Lower lobe of right lung (tissue), 2 donors: ENCODE measurements at regions not wholly inside any gene's neighbourhood (a gene's known extent, or its start where the extent isn't known, plus 50 kb on each side); places are given as distances from the start of the nearest gene placed in this dataset.

Experiments used
- ATAC-seq, 2 donors: fragments of 200-7000 bp; cut with Tn5 transposase; one replicate each; pipeline ENCODE4 v1.9.1; 2020 to 2022; ENCODE audit warnings: mild to moderate bottlenecking in 2 of 2, moderate library complexity in 2 of 2
- DNase-seq: peaks from one replicate; pipeline ENCODE4 v3.0.0-alpha.2; 2020
- H3K27ac ChIP-seq: fragments of 200-600 bp; one replicate; pipeline ENCODE4 v1.8.0; 2022
- H3K27me3 ChIP-seq: fragments of 200-600 bp; one replicate; pipeline ENCODE4 v1.8.0; 2022; ENCODE audit warnings: low read depth
- H3K36me3 ChIP-seq: fragments of 200-600 bp; one replicate; pipeline ENCODE4 v1.8.0; 2022; ENCODE audit warnings: mild to moderate bottlenecking
- H3K4me1 ChIP-seq: fragments of 200-600 bp; one replicate; pipeline ENCODE4 v1.8.0; 2022
- H3K4me3 ChIP-seq: fragments of 200-600 bp; one replicate; pipeline ENCODE4 v1.8.0; 2022; ENCODE audit warnings: mild to moderate bottlenecking
- H3K9me3 ChIP-seq: fragments of 200-600 bp; one replicate; pipeline ENCODE4 v1.8.0; 2022
- CTCF ChIP-seq: fragments of 200-600 bp; IDR thresholded peaks from one replicate; pipeline ENCODE4 v1.8.0; 2022; ENCODE audit warnings: antibody characterized with exemption, mild to moderate bottlenecking
- intact Hi-C: fragments of 100-400 bp; cut with DNase I; formaldehyde crosslinking; loops from one replicate; pipeline ENCODE4 v1.11.0; 2022
- donor health status: DM: no; HTN: yes; CAD: no; lungs with severe emphysema.

- H3K36me3 ChIP-seq = no peaks in the 10 kb centered on the region
- DNase-seq = no peak
- ATAC-seq = no peak
- H3K27ac ChIP-seq = no peak overlapping the region
- no peaks in the 10 kb centered on the region for H3K9me3 ChIP-seq
- H3K4me1 ChIP-seq = no peaks in the 10 kb centered on the region
- TF ChIP-seq CTCF = no peak
- no peaks in the 10 kb centered on the region for H3K27me3 ChIP-seq
- no peak overlapping the region for H3K4me3 ChIP-seq
- intact Hi-C loops = no loop called here
Measured at GRCh38 chr1:229817936-229818335, 191.9 kb downstream of the URB2 start.

GRCh38 chr1:229819091-229819490, 193.0 kb downstream of the URB2 start:
- Histone ChIP-seq H3K27me3 (no peaks in the 10 kb centered on the region), H3K36me3 (no peaks in the 10 kb centered on the region), H3K4me3 (no peak overlapping the region), H3K27ac (no peak overlapping the region), H3K9me3 (no peaks in the 10 kb centered on the region), H3K4me1 (no peaks in the 10 kb centered on the region)
- intact Hi-C loops = no loop called here
- DNase-seq = no peak
- ATAC-seq = no peak
- no peak for TF ChIP-seq CTCF

GRCh38 chr1:229822026-229822425, 196.0 kb downstream of the URB2 start:
- intact Hi-C loops = no loop called here
- Histone ChIP-seq H3K9me3 (no peaks in the 10 kb centered on the region), H3K4me1 (no peaks in the 10 kb centered on the region), H3K27me3 (no peaks in the 10 kb centered on the region), H3K27ac (no peak overlapping the region), H3K4me3 (no peak overlapping the region), H3K36me3 (no peaks in the 10 kb centered on the region)
- no peak for DNase-seq
- no peak for TF ChIP-seq CTCF
- no peak for ATAC-seq

- no peak for TF ChIP-seq CTCF
- no peaks in the 10 kb centered on the region for H3K36me3 ChIP-seq
- intact Hi-C loops = no loop called here
Measured at GRCh38 chr1:229825042-229825441, 199.0 kb downstream of the URB2 start.

GRCh38 chr1:229828461-229828860, 202.4 kb downstream of the URB2 start:
- intact Hi-C loops = no loop called here

More at GRCh38 chr1:229825042-229825441, 199.0 kb downstream of the URB2 start:
- Histone ChIP-seq H3K4me3 (no peak overlapping the region), H3K27me3 (no peaks in the 10 kb centered on the region), H3K4me1 (no peaks in the 10 kb centered on the region), H3K9me3 (no peaks in the 10 kb centered on the region), H3K27ac (no peak overlapping the region)
- ATAC-seq = no peak
- DNase-seq = no peak

More at GRCh38 chr1:229828461-229828860, 202.4 kb downstream of the URB2 start:
- no peaks in the 10 kb centered on the region for H3K36me3 ChIP-seq
- no peaks in the 10 kb centered on the region for H3K9me3 ChIP-seq
- TF ChIP-seq CTCF = no peak
- H3K4me1 ChIP-seq = no peaks in the 10 kb centered on the region
- H3K4me3 ChIP-seq = no peak overlapping the region
- no peak overlapping the region for H3K27ac ChIP-seq
- DNase-seq (no peak), ATAC-seq (no peak)
- no peaks in the 10 kb centered on the region for H3K27me3 ChIP-seq
